ENCODE measurements at regions not wholly inside any gene's neighbourhood (a gene's known extent, or its start where the extent isn't known, plus 50 kb on each side); places are given as distances from the start of the nearest gene placed in this dataset.

GRCh38 chr6:140183881-140184280 is 809.4 kb upstream of the CITED2 start:
- H3K27ac ChIP-seq = no peak overlapping the region
- no peak overlapping the region for H3K4me3 ChIP-seq
- H3K9me3 ChIP-seq = peaks cover 0 to 10% (median 0%) of the 10 kb centered on the region in 3 donors
- H3K27me3 ChIP-seq = no peaks in the 10 kb centered on the region
- H3K4me1 ChIP-seq = no peaks in the 10 kb centered on the region
- no peak for TF ChIP-seq POLR2A (IDR thresholded peaks at IDR 0.05)
- no peak for TF ChIP-seq EP300 (IDR thresholded peaks at IDR 0.05)
- TF ChIP-seq POLR2AphosphoS5 (IDR thresholded peaks at IDR 0.05) = no peak
- TF ChIP-seq CTCF (IDR thresholded peaks at IDR 0.05) = no peak
- no peaks in the 10 kb centered on the region for H3K36me3 ChIP-seq
- ATAC-seq = no peak

GRCh38 chr6:140182821-140183220 is 808.4 kb upstream of the CITED2 start:
- Histone ChIP-seq H3K4me3 (no peak overlapping the region), H3K27ac (no peak overlapping the region), H3K9me3 (peaks cover 0 to under 1% (median 0%) of the 10 kb centered on the region in 3 donors), H3K36me3 (no peaks in the 10 kb centered on the region), H3K27me3 (no peaks in the 10 kb centered on the region), H3K4me1 (no peaks in the 10 kb centered on the region)
- ATAC-seq = no peak
- TF ChIP-seq CTCF (IDR thresholded peaks at IDR 0.05) (no peak), POLR2AphosphoS5 (IDR thresholded peaks at IDR 0.05) (no peak), POLR2A (IDR thresholded peaks at IDR 0.05) (no peak), EP300 (IDR thresholded peaks at IDR 0.05) (no peak)
- 90 to 95% methylated on average over 2 of the region's 2 CpGs for WGBS, 2 donors (ENCODE audit: low coverage in 1 of 2)

GRCh38 chr6:140181876-140182275 is 807.4 kb upstream of the CITED2 start:
- ATAC-seq = no peak
- WGBS, 2 donors (ENCODE audit: low coverage in 1 of 2) = 94 to 100% methylated on average over 1 to 2 of the region's 2 CpGs

GRCh38 chr6:140180306-140180705 is 805.9 kb upstream of the CITED2 start:
- Histone ChIP-seq H3K36me3 (no peaks in the 10 kb centered on the region), H3K27me3 (no peaks in the 10 kb centered on the region), H3K4me3 (no peak overlapping the region), H3K9me3 (no peaks in the 10 kb centered on the region), H3K4me1 (no peaks in the 10 kb centered on the region), H3K27ac (no peak overlapping the region)
- TF ChIP-seq CTCF (IDR thresholded peaks at IDR 0.05) = no peak
- no peak for TF ChIP-seq EP300 (IDR thresholded peaks at IDR 0.05)
- TF ChIP-seq POLR2A (IDR thresholded peaks at IDR 0.05) = no peak
- no peak for TF ChIP-seq POLR2AphosphoS5 (IDR thresholded peaks at IDR 0.05)
- no peak for ATAC-seq
- WGBS, 2 donors (ENCODE audit: low coverage in 1 of 2) = 94 to 100% methylated on average over 2 of the region's 2 CpGs

More at GRCh38 chr6:140181876-140182275, 807.4 kb upstream of the CITED2 start:
- Histone ChIP-seq H3K36me3 (no peaks in the 10 kb centered on the region), H3K27ac (no peak overlapping the region), H3K27me3 (no peaks in the 10 kb centered on the region), H3K4me1 (no peaks in the 10 kb centered on the region), H3K9me3 (no peaks in the 10 kb centered on the region), H3K4me3 (no peak overlapping the region)
- TF ChIP-seq POLR2A (IDR thresholded peaks at IDR 0.05) (no peak), EP300 (IDR thresholded peaks at IDR 0.05) (no peak), POLR2AphosphoS5 (IDR thresholded peaks at IDR 0.05) (no peak), CTCF (IDR thresholded peaks at IDR 0.05) (no peak)

- Histone ChIP-seq H3K4me1 (no peaks in the 10 kb centered on the region), H3K9me3 (no peaks in the 10 kb centered on the region), H3K27ac (no peak overlapping the region), H3K4me3 (no peak overlapping the region), H3K27me3 (no peaks in the 10 kb centered on the region), H3K36me3 (no peaks in the 10 kb centered on the region)
- no peak for ATAC-seq
- TF ChIP-seq POLR2A (IDR thresholded peaks at IDR 0.05) (no peak), CTCF (IDR thresholded peaks at IDR 0.05) (no peak), EP300 (IDR thresholded peaks at IDR 0.05) (no peak), POLR2AphosphoS5 (IDR thresholded peaks at IDR 0.05) (no peak)
Observed at GRCh38 chr6:140178935-140179334, 804.5 kb upstream of the CITED2 start.
